GM12878 (cell line): ENCODE measurements at regions not wholly inside any gene's neighbourhood (a gene's known extent, or its start where the extent isn't known, plus 50 kb on each side); places are given as distances from the start of the nearest gene placed in this dataset.

ENCODE experiments used
- CHD1 ChIP-seq: IDR thresholded peaks from 2 replicates; pipeline ENCODE4 v1.6.1; 2012; ENCODE audit warnings: low read depth, low read length, improper control_type of control experiment
- RB1 ChIP-seq: fragments of 450-650 bp; formaldehyde crosslinking; IDR thresholded peaks from 2 replicates; pipeline ENCODE4 v1.6.1; 2017; ENCODE audit warnings: mild to moderate bottlenecking, borderline replicate concordance
- TF ChIP-seq, protein P1 (sequence below), 3 experiments: IDR thresholded peaks in 2 of 3; conservative IDR thresholded peaks in 1 of 3; 2 replicates each; pipeline ENCODE4 v1.5.1; 2011; ENCODE audit warnings: low read depth in 3 of 3, low read length in 3 of 3, mild to moderate bottlenecking in 3 of 3, control low read depth in 2 of 3, moderate library complexity in 2 of 3, inconsistent platforms in 1 of 3, mixed read lengths in 1 of 3; ENCODE audit not compliant: control insufficient read depth in 2 of 3, insufficient read depth in 1 of 3; ENCODE audit errors: extremely low read depth in 1 of 3
- TF ChIP-seq, protein P2 (sequence below): IDR thresholded peaks from 2 replicates; pipeline ENCODE4 v1.6.1; 2012; ENCODE audit warnings: low read depth, low read length, improper control_type of control experiment
- TF ChIP-seq, protein P3 (sequence below): IDR thresholded peaks from 2 replicates; pipeline ENCODE4 v1.6.1; 2011; ENCODE audit warnings: low read depth, low read length, improper control_type of control experiment, borderline replicate concordance

DNA sequence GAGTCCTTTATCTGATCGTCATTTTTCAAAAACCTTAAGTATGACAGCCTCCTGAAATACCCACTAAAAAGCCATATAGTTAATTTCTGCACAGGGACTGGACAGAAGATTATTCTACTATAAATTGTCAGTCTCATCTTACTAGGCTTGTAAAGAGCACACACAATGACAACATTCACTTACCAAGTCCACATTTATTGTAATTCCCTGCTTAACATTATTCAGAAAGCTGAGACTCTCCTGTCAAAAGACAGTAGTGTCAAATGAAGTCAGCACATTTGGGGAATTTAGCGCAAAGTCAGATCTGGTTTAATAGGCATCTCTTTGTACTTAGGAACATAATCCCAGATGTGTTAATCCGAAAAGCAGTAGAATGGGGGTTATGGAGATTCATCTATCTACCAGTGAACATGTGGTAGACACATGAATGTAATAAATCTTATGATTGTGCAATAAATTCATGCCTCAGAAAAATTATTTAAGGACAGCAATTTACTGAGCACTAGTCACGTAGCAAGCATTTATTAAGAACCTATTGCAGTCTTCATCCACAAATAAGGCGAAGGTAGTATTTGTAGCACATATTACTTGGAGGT is 224.6 kb upstream of the GPC6 start:
- TF ChIP-seq, protein P1, sequence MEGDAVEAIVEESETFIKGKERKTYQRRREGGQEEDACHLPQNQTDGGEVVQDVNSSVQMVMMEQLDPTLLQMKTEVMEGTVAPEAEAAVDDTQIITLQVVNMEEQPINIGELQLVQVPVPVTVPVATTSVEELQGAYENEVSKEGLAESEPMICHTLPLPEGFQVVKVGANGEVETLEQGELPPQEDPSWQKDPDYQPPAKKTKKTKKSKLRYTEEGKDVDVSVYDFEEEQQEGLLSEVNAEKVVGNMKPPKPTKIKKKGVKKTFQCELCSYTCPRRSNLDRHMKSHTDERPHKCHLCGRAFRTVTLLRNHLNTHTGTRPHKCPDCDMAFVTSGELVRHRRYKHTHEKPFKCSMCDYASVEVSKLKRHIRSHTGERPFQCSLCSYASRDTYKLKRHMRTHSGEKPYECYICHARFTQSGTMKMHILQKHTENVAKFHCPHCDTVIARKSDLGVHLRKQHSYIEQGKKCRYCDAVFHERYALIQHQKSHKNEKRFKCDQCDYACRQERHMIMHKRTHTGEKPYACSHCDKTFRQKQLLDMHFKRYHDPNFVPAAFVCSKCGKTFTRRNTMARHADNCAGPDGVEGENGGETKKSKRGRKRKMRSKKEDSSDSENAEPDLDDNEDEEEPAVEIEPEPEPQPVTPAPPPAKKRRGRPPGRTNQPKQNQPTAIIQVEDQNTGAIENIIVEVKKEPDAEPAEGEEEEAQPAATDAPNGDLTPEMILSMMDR (IDR thresholded peaks at IDR 0.05 in 2 of 3, conservative IDR thresholded peaks at IDR 0.05 in 1 of 3; ENCODE audit: control insufficient read depth in 2 of 3, extremely low read depth in 1 of 3, insufficient read depth in 1 of 3, low read depth in 3 of 3, low read length in 3 of 3): no peak
- TF ChIP-seq, protein P2, sequence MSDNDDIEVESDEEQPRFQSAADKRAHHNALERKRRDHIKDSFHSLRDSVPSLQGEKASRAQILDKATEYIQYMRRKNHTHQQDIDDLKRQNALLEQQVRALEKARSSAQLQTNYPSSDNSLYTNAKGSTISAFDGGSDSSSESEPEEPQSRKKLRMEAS: no peak
- TF ChIP-seq, protein P3, sequence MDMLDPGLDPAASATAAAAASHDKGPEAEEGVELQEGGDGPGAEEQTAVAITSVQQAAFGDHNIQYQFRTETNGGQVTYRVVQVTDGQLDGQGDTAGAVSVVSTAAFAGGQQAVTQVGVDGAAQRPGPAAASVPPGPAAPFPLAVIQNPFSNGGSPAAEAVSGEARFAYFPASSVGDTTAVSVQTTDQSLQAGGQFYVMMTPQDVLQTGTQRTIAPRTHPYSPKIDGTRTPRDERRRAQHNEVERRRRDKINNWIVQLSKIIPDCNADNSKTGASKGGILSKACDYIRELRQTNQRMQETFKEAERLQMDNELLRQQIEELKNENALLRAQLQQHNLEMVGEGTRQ: no peak
- TF ChIP-seq RB1 (no peak), CHD1 (no peak)
